CD4-positive, alpha-beta T cell treated with Interleukin-4 for 4 hours (primary cell): ENCODE measurements at regions not wholly inside any gene's neighbourhood (a gene's known extent, or its start where the extent isn't known, plus 50 kb on each side); places are given as distances from the start of the nearest gene placed in this dataset.
"Not testable (repeated sequence)": the region's sequence is repeated elsewhere in the genome, so short reads cannot be mapped to it uniquely, and the experiment has no call there.

Source experiments
- DNase-seq: peaks from one replicate; pipeline ENCODE4 v3.0.0-alpha.2; 2020

- no peak for DNase-seq
Measured at GRCh38 chr10:94238006-94238617, 124.6 kb downstream of the NOC3L start.

GRCh38 chr10:94239696-94240095, 123.0 kb downstream of the NOC3L start:
- DNase-seq = no peak

- no peak for DNase-seq
Measured at GRCh38 chr10:94240491-94240890, 122.2 kb downstream of the NOC3L start.

GRCh38 chr10:94240901-94241300, 121.8 kb downstream of the NOC3L start:
- no peak for DNase-seq

GRCh38 chr10:94251098-94251497, 111.6 kb downstream of the NOC3L start:
- DNase-seq = no peak

- DNase-seq = no peak
Measured at GRCh38 chr10:94251568-94251967, 111.2 kb downstream of the NOC3L start.

GRCh38 chr10:94257407-94257806, 105.3 kb downstream of the NOC3L start:
- not testable (repeated sequence) for DNase-seq

- no peak for DNase-seq
Measured at GRCh38 chr10:94260455-94260854, 102.3 kb downstream of the NOC3L start.

- no peak for DNase-seq
Measured at GRCh38 chr10:94264085-94264484, 98.7 kb downstream of the NOC3L start.

- DNase-seq = no peak
Measured at GRCh38 chr10:94266091-94266490, 96.6 kb downstream of the NOC3L start.

- DNase-seq = no peak
Measured at GRCh38 chr10:94268652-94269051, 94.1 kb downstream of the NOC3L start.

- no peak for DNase-seq
Measured at GRCh38 chr10:94274142-94274787, 88.5 kb downstream of the NOC3L start.

- no peak for DNase-seq
Measured at GRCh38 chr10:94276140-94276539, 86.6 kb downstream of the NOC3L start.

- no peak for DNase-seq
Measured at GRCh38 chr10:94277450-94277849, 85.3 kb downstream of the NOC3L start.

- DNase-seq = peak; percentile 31
Measured at GRCh38 chr10:94279835-94280709, 82.7 kb downstream of the NOC3L start.

- no peak for DNase-seq
Measured at GRCh38 chr10:94281654-94282053, 81.1 kb downstream of the NOC3L start.

GRCh38 chr10:94282369-94282768, 80.4 kb downstream of the NOC3L start:
- DNase-seq = no peak
